WERI-Rb-1 (cell line): ENCODE measurements at regions not wholly inside any gene's neighbourhood (a gene's known extent, or its start where the extent isn't known, plus 50 kb on each side); places are given as distances from the start of the nearest gene placed in this dataset.

ENCODE experiments used
- DNase-seq: peaks from one replicate; pipeline ENCODE4 v3.0.0-alpha.2; 2020
- H3K27ac ChIP-seq: fragments of 250-450 bp; sonication (Bioruptor Pico); 2 replicates; pipeline ENCODE4 v1.5.1; 2020; ENCODE audit warnings: mild to moderate bottlenecking, moderate library complexity
- H3K27me3 ChIP-seq: fragments of 250-450 bp; sonication (Bioruptor Pico); 2 replicates; pipeline ENCODE4 v1.5.1; 2021; ENCODE audit warnings: mild to moderate bottlenecking, low read depth, moderate library complexity; ENCODE audit not compliant: insufficient read depth, severe bottlenecking
- H3K36me3 ChIP-seq: fragments of 250-450 bp; sonication (Bioruptor Pico); 2 replicates; pipeline ENCODE4 v1.5.1; 2020; ENCODE audit warnings: mild to moderate bottlenecking, moderate library complexity
- H3K4me3 ChIP-seq: 2 replicates; pipeline ENCODE4 v1.5.1; 2011; ENCODE audit warnings: low read depth, mild to moderate bottlenecking, control low read depth, low read length
- H3K9me3 ChIP-seq: fragments of 250-450 bp; sonication (Bioruptor Pico); 2 replicates; pipeline ENCODE4 v1.5.1; 2021; ENCODE audit warnings: mild to moderate bottlenecking, moderate library complexity; ENCODE audit not compliant: severe bottlenecking
- CTCF ChIP-seq: IDR thresholded peaks from 2 replicates; pipeline ENCODE4 v1.5.1; 2011; ENCODE audit warnings: low read depth, mild to moderate bottlenecking, control low read depth, inconsistent platforms, low read length

GRCh38 chr2:136383167-136383566 lies 265.2 kb upstream of the CXCR4 start:
- no peak for TF ChIP-seq CTCF
- Histone ChIP-seq H3K27me3 (no peaks in the 10 kb centered on the region), H3K27ac (no peak overlapping the region), H3K4me3 (no peak overlapping the region), H3K36me3 (no peaks in the 10 kb centered on the region), H3K9me3 (no peaks in the 10 kb centered on the region)
- DNase-seq, result no peak

GRCh38 chr2:136381722-136382633 lies 264.0 kb upstream of the CXCR4 start:
- Histone ChIP-seq H3K27ac (no peak overlapping the region), H3K27me3 (no peaks in the 10 kb centered on the region), H3K9me3 (no peaks in the 10 kb centered on the region), H3K36me3 (no peaks in the 10 kb centered on the region), H3K4me3 (no peak overlapping the region)
- DNase-seq, result no peak
- TF ChIP-seq CTCF, result no peak

- H3K9me3 ChIP-seq, result no peaks in the 10 kb centered on the region
- DNase-seq, result no peak
- no peak overlapping the region for H3K27ac ChIP-seq
- H3K36me3 ChIP-seq, result no peaks in the 10 kb centered on the region
- no peak for TF ChIP-seq CTCF
- H3K4me3 ChIP-seq, result no peak overlapping the region
- H3K27me3 ChIP-seq, result no peaks in the 10 kb centered on the region
These were observed 263.3 kb upstream of the CXCR4 start for GRCh38 chr2:136381245-136381644.

GRCh38 chr2:136378712-136379595 lies 261.0 kb upstream of the CXCR4 start:
- Histone ChIP-seq H3K36me3 (no peaks in the 10 kb centered on the region), H3K27ac (no peak overlapping the region), H3K4me3 (no peak overlapping the region), H3K9me3 (no peaks in the 10 kb centered on the region), H3K27me3 (no peaks in the 10 kb centered on the region)
- DNase-seq, result peak; percentile 67
- peak; percentile 80 for TF ChIP-seq CTCF

GRCh38 chr2:136377423-136378382 lies 259.8 kb upstream of the CXCR4 start:
- Histone ChIP-seq H3K9me3 (no peaks in the 10 kb centered on the region), H3K27ac (no peak overlapping the region), H3K36me3 (no peaks in the 10 kb centered on the region), H3K27me3 (no peaks in the 10 kb centered on the region), H3K4me3 (no peak overlapping the region)
- no peak for TF ChIP-seq CTCF
- DNase-seq, result no peak
